CD14-positive monocyte (primary cell): ENCODE measurements at regions not wholly inside any gene's neighbourhood (a gene's known extent, or its start where the extent isn't known, plus 50 kb on each side); places are given as distances from the start of the nearest gene placed in this dataset.

Experiments
- DNase-seq, 3 donors: peaks; one replicate each; pipeline ENCODE4 v3.0.0-alpha.2; 2011 to 2022
- H2AFZ ChIP-seq: 2 replicates; pipeline ENCODE4 v1.6.0; 2012; ENCODE audit warnings: mild to moderate bottlenecking, low read depth, low read length, inconsistent platforms; ENCODE audit not compliant: insufficient read depth, poor library complexity, severe bottlenecking
- H3K27ac ChIP-seq, 2 donors: 1 replicate in 1 of 2; 2 replicates in 1 of 2; pipeline ENCODE4 v1.5.1; 2012 to 2013; ENCODE audit warnings: low read length in 2 of 2, control low read depth in 1 of 2, inconsistent platforms in 1 of 2, low read depth in 1 of 2, mild to moderate bottlenecking in 1 of 2
- H3K27me3 ChIP-seq, 2 donors: one replicate each; pipeline versions ENCODE4 v1.6.0 to v1.6.1; 2011 to 2013; ENCODE audit warnings: low read length in 2 of 2; ENCODE audit not compliant: control insufficient read depth in 2 of 2, insufficient read depth in 2 of 2
- H3K36me3 ChIP-seq, 2 donors: replicated peaks in 1 of 2; 1 replicate in 1 of 2; 2 replicates in 1 of 2; pipeline versions ENCODE4 v1.5.1 to v1.6.1; 2012 to 2013; ENCODE audit warnings: low read length in 2 of 2, control low read depth in 1 of 2, inconsistent platforms in 1 of 2, mild to moderate bottlenecking in 1 of 2; ENCODE audit not compliant: insufficient read depth in 2 of 2, control insufficient read depth in 1 of 2
- H3K4me1 ChIP-seq, 2 donors: 1 replicate in 1 of 2; 2 replicates in 1 of 2; pipeline versions ENCODE4 v1.5.1 to v1.6.1; 2012 to 2013; ENCODE audit warnings: low read length in 2 of 2, control low read depth in 1 of 2, inconsistent platforms in 1 of 2, mild to moderate bottlenecking in 1 of 2, moderate library complexity in 1 of 2; ENCODE audit not compliant: insufficient read depth in 2 of 2, control insufficient read depth in 1 of 2
- H3K4me2 ChIP-seq: replicated peaks from 2 replicates; pipeline ENCODE3; 2012; ENCODE audit warnings: low read length, moderate library complexity, mild to moderate bottlenecking; ENCODE audit not compliant: poor library complexity, severe bottlenecking; ENCODE audit errors: extremely low read depth
- H3K4me3 ChIP-seq, 3 experiments: fragments of 200-600 bp in 1 of 3; sonication (generic) in 1 of 3; replicated peaks in 1 of 3; 1 replicate in 2 of 3; 2 replicates in 1 of 3; pipeline ENCODE4 v1.5.1; 2011 to 2013; ENCODE audit warnings: low read length in 3 of 3, mild to moderate bottlenecking in 3 of 3, control low read depth in 2 of 3, low read depth in 2 of 3, inconsistent platforms in 1 of 3, moderate library complexity in 1 of 3
- H3K79me2 ChIP-seq: 2 replicates; pipeline ENCODE4 v1.6.0; 2012; ENCODE audit warnings: mild to moderate bottlenecking, control low read depth, inconsistent platforms, low read length, moderate library complexity; ENCODE audit not compliant: insufficient read depth
- H3K9ac ChIP-seq: 2 replicates; pipeline ENCODE4 v1.6.0; 2017; ENCODE audit warnings: low read length, mild to moderate bottlenecking; ENCODE audit not compliant: insufficient read depth, poor library complexity, severe bottlenecking
- H3K9me3 ChIP-seq, 2 donors: replicated peaks in 1 of 2; 1 replicate in 1 of 2; 2 replicates in 1 of 2; pipeline versions ENCODE4 v1.5.1 to v1.6.1; 2012 to 2013; ENCODE audit warnings: low read length in 2 of 2, control low read depth in 1 of 2; ENCODE audit not compliant: control insufficient read depth in 1 of 2, insufficient read depth in 1 of 2
- H4K20me1 ChIP-seq: 2 replicates; pipeline ENCODE4 v1.6.0; 2012; ENCODE audit warnings: mild to moderate bottlenecking, low read length, control low read depth, moderate library complexity; ENCODE audit not compliant: insufficient read depth
- H3K27ac Mint-ChIP-seq, 7 donors: one replicate each; pipeline ENCODE4 v1.8.0; 2020; ENCODE audit warnings: mild to moderate bottlenecking in 7 of 7, mixed read lengths in 7 of 7, moderate library complexity in 6 of 7, inconsistent platforms in 2 of 7
- H3K27me3 Mint-ChIP-seq, 3 donors: one replicate each; pipeline ENCODE4 v1.8.0; 2021 to 2022; ENCODE audit warnings: low read depth in 3 of 3, mild to moderate bottlenecking in 3 of 3, mixed read lengths in 3 of 3, moderate library complexity in 3 of 3, inconsistent platforms in 1 of 3
- H3K36me3 Mint-ChIP-seq, 2 donors: one replicate each; pipeline ENCODE4 v1.8.0; 2020; ENCODE audit warnings: mixed read lengths in 2 of 2, inconsistent platforms in 1 of 2, mild to moderate bottlenecking in 1 of 2
- H3K4me1 Mint-ChIP-seq: one replicate; pipeline ENCODE4 v1.8.0; 2020; ENCODE audit warnings: mild to moderate bottlenecking, mixed read lengths
- H3K4me3 Mint-ChIP-seq, 2 donors: one replicate each; pipeline ENCODE4 v1.8.0; 2020; ENCODE audit warnings: mild to moderate bottlenecking in 2 of 2, mixed read lengths in 2 of 2, moderate library complexity in 1 of 2
- H3K9me3 Mint-ChIP-seq, 7 donors: one replicate each; pipeline ENCODE4 v1.8.0; 2020 to 2022; ENCODE audit warnings: mixed read lengths in 7 of 7, mild to moderate bottlenecking in 6 of 7, moderate library complexity in 6 of 7, inconsistent platforms in 2 of 7
- CTCF ChIP-seq: fragments of 200-600 bp; IDR thresholded peaks from one replicate; pipeline ENCODE4 v1.8.0; 2022; ENCODE audit warnings: antibody characterized with exemption, mild to moderate bottlenecking
- WGBS: methylation state at CpG from one replicate; pipeline ENCODE4 v1.1.5; 2013; ENCODE audit warnings: missing lambda C conversion rate; ENCODE audit not compliant: insufficient coverage; 5-methylcytosine and 5-hydroxymethylcytosine counted together
- intact Hi-C, 2 donors: fragments of 100-400 bp; cut with micrococcal nuclease; formaldehyde crosslinking; loops; one replicate each; pipeline versions ENCODE4 v1.15.0 to v1.15.1; 2023

GRCh38 chr3:116984301-116984700 lies 274.7 kb downstream of the TUSC7 start:
- no peak for TF ChIP-seq CTCF
- Histone ChIP-seq H3K79me2 (no peaks in the 10 kb centered on the region), H3K27ac (no peak overlapping the region), H3K4me1 (no peaks in the 10 kb centered on the region), H4K20me1 (no peaks in the 10 kb centered on the region), H3K9me3 (no peaks in the 10 kb centered on the region), H3K9ac (no peak overlapping the region), H3K27me3 (no peaks in the 10 kb centered on the region), H3K36me3 (no peaks in the 10 kb centered on the region), H3K4me3 (no peak overlapping the region), H3K4me2 (no peak overlapping the region), H2AFZ (no peak overlapping the region)
- Mint-ChIP-seq H3K27me3 (peaks cover 0 to 3% (median 2%) of the 10 kb centered on the region in 3 donors), H3K27ac (no peak overlapping the region), H3K4me3 (no peak overlapping the region), H3K36me3 (no peaks in the 10 kb centered on the region), H3K9me3 (peaks cover 0 to 2% (median 0%) of the 10 kb centered on the region in 7 donors), H3K4me1 (no peaks in the 10 kb centered on the region)
- intact Hi-C loops = no loop called here
- no peak for DNase-seq

GRCh38 chr3:116994351-116994879 lies 284.8 kb downstream of the TUSC7 start:
- Histone ChIP-seq H3K36me3 (no peaks in the 10 kb centered on the region), H3K79me2 (no peaks in the 10 kb centered on the region), H4K20me1 (no peaks in the 10 kb centered on the region), H3K9ac (no peak overlapping the region), H3K27me3 (no peaks in the 10 kb centered on the region), H3K4me2 (no peak overlapping the region), H3K4me3 (no peak overlapping the region), H2AFZ (no peak overlapping the region), H3K4me1 (no peaks in the 10 kb centered on the region), H3K9me3 (peaks cover 0 to 3% of the 10 kb centered on the region in 2 donors), H3K27ac (no peak overlapping the region)
- 86% methylated on average over 1 of the region's 3 CpGs for WGBS
- H3K27ac Mint-ChIP-seq = no peak overlapping the region
- intact Hi-C loops = no loop called here
- no peak overlapping the region for H3K4me3 Mint-ChIP-seq
- peaks cover 0 to 4% (median 0%) of the 10 kb centered on the region in 7 donors for H3K9me3 Mint-ChIP-seq
- TF ChIP-seq CTCF = no peak
- no peaks in the 10 kb centered on the region for H3K4me1 Mint-ChIP-seq
- H3K27me3 Mint-ChIP-seq = no peaks in the 10 kb centered on the region
- no peak for DNase-seq
- H3K36me3 Mint-ChIP-seq = no peaks in the 10 kb centered on the region
